ENCODE measurements at regions not wholly inside any gene's neighbourhood (a gene's known extent, or its start where the extent isn't known, plus 50 kb on each side); places are given as distances from the start of the nearest gene placed in this dataset.

- TF ChIP-seq CTCF (IDR thresholded peaks at IDR 0.05) (no peak), POLR2A (IDR thresholded peaks at IDR 0.05) (no peak), EP300 (IDR thresholded peaks at IDR 0.05; ENCODE audit: low read depth) (no peak)
These were observed 359.3 kb downstream of the IGSF11 start for GRCh38 chr3:118675305-118675704.

Measured in transverse colon (tissue), 3 donors.